IMR-90 (cell line): ENCODE measurements at regions not wholly inside any gene's neighbourhood (a gene's known extent, or its start where the extent isn't known, plus 50 kb on each side); places are given as distances from the start of the nearest gene placed in this dataset.

Experiments used
- ATAC-seq: fragments of 200-7000 bp; cut with Tn5 transposase; 2 replicates; pipeline ENCODE4 v1.9.1; 2020; ENCODE audit warnings: low read depth, mild to moderate bottlenecking, moderate library complexity
- BruUV-seq: library from RNA; stranded (reverse); fragments of 400-500 nt; replicated peaks from 2 replicates; lab custom pipeline; 2021; lab: Mats Ljungman, UMichigan
- CTCF ChIA-PET: fragments of 300-600 bp; formaldehyde crosslinking; extraction: SDS; loops from one replicate; lab custom pipeline; 2021; ENCODE audit warnings: antibody characterized with exemption; lab: Yijun Ruan, JAX
- POLR2A ChIA-PET: fragments of 300-600 bp; sonication (Branson Sonifier 250); formaldehyde crosslinking; loops from one replicate; lab custom pipeline; 2022; ENCODE audit warnings: antibody characterized with exemption; ENCODE audit not compliant: unreplicated experiment; lab: Charles Lee
- DNase-seq: peaks from one replicate; pipeline ENCODE4 v3.0.0; 2013
- H2AFZ ChIP-seq: replicated peaks from 2 replicates; pipeline ENCODE3; 2013; ENCODE audit warnings: low read length, mild to moderate bottlenecking; ENCODE audit not compliant: poor library complexity
- H2AK5ac ChIP-seq: 2 replicates; pipeline ENCODE4 v1.6.1; 2013; ENCODE audit warnings: low read depth, low read length, inconsistent platforms
- H2AK9ac ChIP-seq: replicated peaks from 2 replicates; pipeline ENCODE3; 2013; ENCODE audit warnings: mild to moderate bottlenecking, low read depth, low read length, moderate library complexity; ENCODE audit not compliant: poor library complexity
- H2BK120ac ChIP-seq: 2 replicates; pipeline ENCODE4 v1.6.1; 2013; ENCODE audit warnings: low read depth, low read length, inconsistent platforms
- H2BK15ac ChIP-seq: 3 replicates; pipeline ENCODE4 v1.6.1; 2013; ENCODE audit warnings: low read depth, low read length, inconsistent platforms
- H2BK20ac ChIP-seq: 2 replicates; pipeline ENCODE4 v1.6.1; 2013; ENCODE audit warnings: low read depth, mild to moderate bottlenecking, inconsistent platforms, low read length, moderate library complexity
- H2BK5ac ChIP-seq: 2 replicates; pipeline ENCODE4 v1.6.1; 2013; ENCODE audit warnings: mild to moderate bottlenecking, low read depth, low read length, inconsistent platforms; ENCODE audit not compliant: poor library complexity, severe bottlenecking
- H3K14ac ChIP-seq: replicated peaks from 2 replicates; pipeline ENCODE4 v1.6.1; 2013; ENCODE audit warnings: low read depth, low read length, inconsistent platforms
- H3K18ac ChIP-seq: 2 replicates; pipeline ENCODE4 v1.6.1; 2013; ENCODE audit warnings: low read depth, low read length, control low read depth
- H3K23ac ChIP-seq: 2 replicates; pipeline ENCODE4 v1.6.1; 2013; ENCODE audit warnings: low read depth, low read length, inconsistent platforms
- H3K27ac ChIP-seq: 2 replicates; pipeline ENCODE4 v1.5.1; 2013; ENCODE audit warnings: mild to moderate bottlenecking, control low read depth, low read length; ENCODE audit not compliant: insufficient read depth
- H3K27me3 ChIP-seq: 2 replicates; pipeline ENCODE4 v1.6.1; 2013; ENCODE audit warnings: low read length; ENCODE audit not compliant: control insufficient read depth, insufficient read depth
- H3K36me3 ChIP-seq: 2 replicates; pipeline ENCODE4 v1.6.1; 2013; ENCODE audit warnings: low read length, mixed read lengths; ENCODE audit not compliant: control insufficient read depth, insufficient read depth
- H3K4ac ChIP-seq: 2 replicates; pipeline ENCODE4 v1.6.1; 2013; ENCODE audit warnings: low read depth, low read length, inconsistent platforms
- H3K4me1 ChIP-seq: 2 replicates; pipeline ENCODE4 v1.6.1; 2013; ENCODE audit warnings: low read length, mixed read lengths; ENCODE audit not compliant: control insufficient read depth, insufficient read depth
- H3K4me2 ChIP-seq: 2 replicates; pipeline ENCODE4 v1.6.1; 2013; ENCODE audit warnings: low read depth, mild to moderate bottlenecking, control low read depth, low read length, moderate library complexity
- H3K4me3 ChIP-seq: 2 replicates; pipeline ENCODE4 v1.5.1; 2013; ENCODE audit warnings: low read depth, mild to moderate bottlenecking, control low read depth, low read length, moderate library complexity; ENCODE audit not compliant: insufficient read depth
- H3K56ac ChIP-seq: 2 replicates; pipeline ENCODE4 v1.6.1; 2013; ENCODE audit warnings: low read length, inconsistent platforms; ENCODE audit not compliant: insufficient read depth; ENCODE audit errors: extremely low read depth
- H3K79me1 ChIP-seq, 2 experiments: 2 replicates each; pipeline ENCODE4 v1.6.1; 2013; ENCODE audit warnings: low read length in 2 of 2, inconsistent platforms in 1 of 2, low read depth in 1 of 2
- H3K9ac ChIP-seq: 2 replicates; pipeline ENCODE4 v1.6.1; 2013; ENCODE audit warnings: low read depth, low read length, control low read depth
- H3K9me1 ChIP-seq: 2 replicates; pipeline ENCODE4 v1.6.1; 2013; ENCODE audit warnings: low read length, inconsistent platforms; ENCODE audit not compliant: insufficient read depth
- H3K9me3 ChIP-seq: 2 replicates; pipeline ENCODE4 v1.6.1; 2013; ENCODE audit warnings: low read length; ENCODE audit not compliant: control insufficient read depth, insufficient read depth
- H4K20me1 ChIP-seq: 2 replicates; pipeline ENCODE4 v1.6.1; 2013; ENCODE audit warnings: low read length, inconsistent platforms; ENCODE audit not compliant: insufficient read depth
- H4K5ac ChIP-seq: 2 replicates; pipeline ENCODE4 v1.6.1; 2013; ENCODE audit warnings: mild to moderate bottlenecking, low read depth, low read length, control low read depth
- H4K8ac ChIP-seq, 2 experiments: 2 replicates each; pipeline ENCODE4 v1.6.1; 2013; ENCODE audit warnings: low read depth in 2 of 2, low read length in 2 of 2, control low read depth in 1 of 2, inconsistent platforms in 1 of 2
- H4K91ac ChIP-seq: 2 replicates; pipeline ENCODE4 v1.6.1; 2013; ENCODE audit warnings: low read depth, low read length, inconsistent platforms; ENCODE audit not compliant: insufficient read depth
- CHD1 ChIP-seq: IDR thresholded peaks from 2 replicates; pipeline ENCODE4 v1.6.1; 2012; ENCODE audit warnings: low read depth, low read length, improper control_type of control experiment
- MAZ ChIP-seq: IDR thresholded peaks from 2 replicates; pipeline ENCODE4 v1.6.1; 2012; ENCODE audit warnings: low read depth, mild to moderate bottlenecking, low read length, improper control_type of control experiment, moderate library complexity, borderline replicate concordance
- MXI1 ChIP-seq: IDR thresholded peaks from 2 replicates; pipeline ENCODE4 v1.6.1; 2012; ENCODE audit warnings: low read depth, mild to moderate bottlenecking, low read length, moderate library complexity, borderline replicate concordance
- NFE2L2 ChIP-seq: fragments of 150-350 bp; IDR thresholded peaks from 2 replicates; pipeline ENCODE4 v1.6.1; 2016; ENCODE audit warnings: low read depth, mild to moderate bottlenecking, low read length
- RAD21 ChIP-seq: IDR thresholded peaks from 2 replicates; pipeline ENCODE4 v1.6.1; 2012; ENCODE audit warnings: low read length, improper control_type of control experiment
- RFX5 ChIP-seq: IDR thresholded peaks from 2 replicates; pipeline ENCODE4 v1.8.0; 2012; ENCODE audit warnings: low read depth, mild to moderate bottlenecking, low read length, moderate library complexity
- SMC3 ChIP-seq: fragments of 150-350 bp; IDR thresholded peaks from 2 replicates; pipeline ENCODE4 v1.6.1; 2016; ENCODE audit warnings: low read depth, mild to moderate bottlenecking, antibody characterized with exemption, low read length, moderate library complexity
- USF2 ChIP-seq: fragments of 150-350 bp; IDR thresholded peaks from 2 replicates; pipeline ENCODE4 v1.6.1; 2017; ENCODE audit warnings: mild to moderate bottlenecking, antibody characterized with exemption, low read length, low read depth
- dilution Hi-C: fragments of 300-500 bp; cut with HindIII; formaldehyde crosslinking; loops from one replicate; pipeline ENCODE4 v1.14.3; 2018; ENCODE audit warnings: low sequenced_read_pairs; ENCODE audit not compliant: unreplicated experiment
- in situ Hi-C: fragments of 300-500 bp; cut with MboI; formaldehyde crosslinking; loops from 3 replicates; pipeline ENCODE4 v1.14.3; 2019; ENCODE audit warnings: low sequenced_read_pairs, inconsistent platforms, mixed read lengths
- intact Hi-C: fragments of 100-400 bp; cut with micrococcal nuclease; formaldehyde crosslinking; loops from 2 replicates; pipeline ENCODE4 v1.10.0; 2022

- no peaks in the 10 kb centered on the region for H3K9me1 ChIP-seq
- BruUV-seq, result no TSS peak
- CTCF ChIA-PET, result no interaction called here
- H3K79me1 ChIP-seq, result no peaks in the 10 kb centered on the region
- H3K23ac ChIP-seq, result no peak overlapping the region
- H2BK120ac ChIP-seq, result no peak overlapping the region
- in situ Hi-C loops (no loop called here), intact Hi-C loops (no loop called here), dilution Hi-C loops (no loop called here)
- H3K4ac ChIP-seq, result no peak overlapping the region
- no peak overlapping the region for H4K91ac ChIP-seq
- no peak overlapping the region for H2BK15ac ChIP-seq
- H3K36me3 ChIP-seq, result no peaks in the 10 kb centered on the region
- no peak overlapping the region for H2BK20ac ChIP-seq
- no peak overlapping the region for H3K4me2 ChIP-seq
- POLR2A ChIA-PET, result no interaction called here
- DNase-seq (no peak), ATAC-seq (no peak)
- H4K5ac ChIP-seq, result no peak overlapping the region
- H3K4me3 ChIP-seq, result no peak overlapping the region
- H2BK5ac ChIP-seq, result no peak overlapping the region
- no peak overlapping the region for H4K8ac ChIP-seq
- no peak overlapping the region for H3K14ac ChIP-seq
- H3K56ac ChIP-seq, result no peak overlapping the region
- no peak overlapping the region for H2AK5ac ChIP-seq
- no peaks in the 10 kb centered on the region for H3K27me3 ChIP-seq
- no peak overlapping the region for H2AK9ac ChIP-seq
- no peaks in the 10 kb centered on the region for H3K4me1 ChIP-seq
- H3K9ac ChIP-seq, result no peak overlapping the region
- TF ChIP-seq RAD21 (no peak), MAZ (no peak), NFE2L2 (no peak), CHD1 (no peak), MXI1 (no peak), RFX5 (no peak), SMC3 (no peak), USF2 (no peak)
- H4K20me1 ChIP-seq, result no peaks in the 10 kb centered on the region
- H3K9me3 ChIP-seq, result no peaks in the 10 kb centered on the region
- H2AFZ ChIP-seq, result no peak overlapping the region
- no peak overlapping the region for H3K27ac ChIP-seq
- no peak overlapping the region for H3K18ac ChIP-seq
Observed at GRCh38 chr6:91117550-91117949, 530.7 kb upstream of the MAP3K7 start.
